DND-41 (cell line): ENCODE measurements at regions not wholly inside any gene's neighbourhood (a gene's known extent, or its start where the extent isn't known, plus 50 kb on each side); places are given as distances from the start of the nearest gene placed in this dataset.

Experiments
- CTCF ChIP-seq: IDR thresholded peaks from 2 replicates; pipeline ENCODE4 v1.5.1; 2012; ENCODE audit warnings: borderline replicate concordance, low read length, moderate library complexity, mild to moderate bottlenecking; ENCODE audit not compliant: poor library complexity, severe bottlenecking; ENCODE audit errors: extremely low read depth
- EZH2 ChIP-seq: IDR thresholded peaks from 3 replicates; pipeline ENCODE4 v1.6.1; 2012; ENCODE audit warnings: borderline replicate concordance, low read depth, mild to moderate bottlenecking, moderate library complexity, low read length, inconsistent platforms; ENCODE audit not compliant: severe bottlenecking

- TF ChIP-seq EZH2: no peak
- TF ChIP-seq CTCF: no peak
These were observed 1290.4 kb upstream of the PCDH20 start for GRCh38 chr13:62706048-62706447.
